Suprapubic skin (tissue), 3 donors: ENCODE measurements at regions not wholly inside any gene's neighbourhood (a gene's known extent, or its start where the extent isn't known, plus 50 kb on each side); places are given as distances from the start of the nearest gene placed in this dataset.

ENCODE experiments used
- POLR2A ChIP-seq, 2 donors: fragments of 450-650 bp; IDR thresholded peaks; one replicate each; pipeline ENCODE4 v1.6.1; 2017; ENCODE audit warnings: antibody characterized with exemption in 2 of 2, mild to moderate bottlenecking in 2 of 2, moderate library complexity in 2 of 2
- TF ChIP-seq, protein P1 (sequence below), 2 donors: fragments of 200-600 bp in 1 of 2; fragments of 450-650 bp in 1 of 2; sonication (generic) in 1 of 2; IDR thresholded peaks; one replicate each; pipeline ENCODE4 v1.5.1; 2016 to 2019; ENCODE audit warnings: antibody characterized with exemption in 2 of 2, mild to moderate bottlenecking in 1 of 2, moderate library complexity in 1 of 2

DNA sequence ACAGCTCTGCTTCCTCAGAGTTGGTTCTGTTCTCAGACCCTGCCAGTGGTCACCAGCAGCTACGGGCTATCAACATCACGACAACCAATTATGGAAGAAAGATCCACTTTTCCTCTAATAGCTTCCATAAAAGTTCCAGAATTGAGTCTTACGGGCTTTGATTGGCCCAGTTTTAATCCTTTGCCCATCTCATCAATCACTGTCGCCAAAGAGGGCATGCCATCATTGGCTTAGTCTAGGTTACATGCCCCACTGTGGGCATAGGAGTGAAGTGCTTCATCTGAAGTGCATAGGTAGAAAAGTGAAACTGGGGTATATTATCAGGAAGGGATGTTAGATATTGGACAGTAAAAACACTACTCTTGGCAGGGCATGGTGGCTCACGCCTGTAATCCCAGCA lies 76.6 kb upstream of the DHX40 start:
- TF ChIP-seq, protein P1, sequence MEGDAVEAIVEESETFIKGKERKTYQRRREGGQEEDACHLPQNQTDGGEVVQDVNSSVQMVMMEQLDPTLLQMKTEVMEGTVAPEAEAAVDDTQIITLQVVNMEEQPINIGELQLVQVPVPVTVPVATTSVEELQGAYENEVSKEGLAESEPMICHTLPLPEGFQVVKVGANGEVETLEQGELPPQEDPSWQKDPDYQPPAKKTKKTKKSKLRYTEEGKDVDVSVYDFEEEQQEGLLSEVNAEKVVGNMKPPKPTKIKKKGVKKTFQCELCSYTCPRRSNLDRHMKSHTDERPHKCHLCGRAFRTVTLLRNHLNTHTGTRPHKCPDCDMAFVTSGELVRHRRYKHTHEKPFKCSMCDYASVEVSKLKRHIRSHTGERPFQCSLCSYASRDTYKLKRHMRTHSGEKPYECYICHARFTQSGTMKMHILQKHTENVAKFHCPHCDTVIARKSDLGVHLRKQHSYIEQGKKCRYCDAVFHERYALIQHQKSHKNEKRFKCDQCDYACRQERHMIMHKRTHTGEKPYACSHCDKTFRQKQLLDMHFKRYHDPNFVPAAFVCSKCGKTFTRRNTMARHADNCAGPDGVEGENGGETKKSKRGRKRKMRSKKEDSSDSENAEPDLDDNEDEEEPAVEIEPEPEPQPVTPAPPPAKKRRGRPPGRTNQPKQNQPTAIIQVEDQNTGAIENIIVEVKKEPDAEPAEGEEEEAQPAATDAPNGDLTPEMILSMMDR (IDR thresholded peaks at IDR 0.05) = no peak
- no peak for TF ChIP-seq POLR2A (IDR thresholded peaks at IDR 0.05)
